ENCODE measurements at regions not wholly inside any gene's neighbourhood (a gene's known extent, or its start where the extent isn't known, plus 50 kb on each side); places are given as distances from the start of the nearest gene placed in this dataset.
"Not testable (repeated sequence)": the region's sequence is repeated elsewhere in the genome, so short reads cannot be mapped to it uniquely, and the experiment has no call there.

DNA sequence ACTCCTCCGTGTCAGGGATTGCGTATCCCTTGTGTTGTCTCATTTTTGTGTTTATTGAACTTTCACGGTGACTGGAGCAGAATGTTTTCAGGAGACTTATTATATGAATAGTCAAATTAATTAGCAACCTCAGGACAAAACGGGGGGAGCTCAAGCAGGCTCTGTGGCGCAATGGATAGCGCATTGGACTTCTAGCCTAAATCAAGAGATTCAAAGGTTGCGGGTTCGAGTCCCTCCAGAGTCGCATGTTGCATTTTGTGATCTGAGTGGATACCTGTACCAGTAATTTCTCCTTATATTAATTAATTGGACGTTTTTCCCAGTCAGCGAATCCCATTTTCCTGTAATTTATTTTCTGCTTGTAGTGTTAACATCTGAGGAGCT lies 89.1 kb upstream of the ZNF184 start:
- TF ChIP-seq, protein P1, sequence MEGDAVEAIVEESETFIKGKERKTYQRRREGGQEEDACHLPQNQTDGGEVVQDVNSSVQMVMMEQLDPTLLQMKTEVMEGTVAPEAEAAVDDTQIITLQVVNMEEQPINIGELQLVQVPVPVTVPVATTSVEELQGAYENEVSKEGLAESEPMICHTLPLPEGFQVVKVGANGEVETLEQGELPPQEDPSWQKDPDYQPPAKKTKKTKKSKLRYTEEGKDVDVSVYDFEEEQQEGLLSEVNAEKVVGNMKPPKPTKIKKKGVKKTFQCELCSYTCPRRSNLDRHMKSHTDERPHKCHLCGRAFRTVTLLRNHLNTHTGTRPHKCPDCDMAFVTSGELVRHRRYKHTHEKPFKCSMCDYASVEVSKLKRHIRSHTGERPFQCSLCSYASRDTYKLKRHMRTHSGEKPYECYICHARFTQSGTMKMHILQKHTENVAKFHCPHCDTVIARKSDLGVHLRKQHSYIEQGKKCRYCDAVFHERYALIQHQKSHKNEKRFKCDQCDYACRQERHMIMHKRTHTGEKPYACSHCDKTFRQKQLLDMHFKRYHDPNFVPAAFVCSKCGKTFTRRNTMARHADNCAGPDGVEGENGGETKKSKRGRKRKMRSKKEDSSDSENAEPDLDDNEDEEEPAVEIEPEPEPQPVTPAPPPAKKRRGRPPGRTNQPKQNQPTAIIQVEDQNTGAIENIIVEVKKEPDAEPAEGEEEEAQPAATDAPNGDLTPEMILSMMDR (conservative IDR thresholded peaks at IDR 0.05; ENCODE audit: control insufficient read depth, insufficient read depth, low read depth, low read length) = no peak
- DNase-seq (ENCODE audit: low read depth) = peak; percentile 28
- H3K4me3 ChIP-seq (ENCODE audit: control insufficient read depth, low read depth, low read length) = no peak overlapping the region

DNA sequence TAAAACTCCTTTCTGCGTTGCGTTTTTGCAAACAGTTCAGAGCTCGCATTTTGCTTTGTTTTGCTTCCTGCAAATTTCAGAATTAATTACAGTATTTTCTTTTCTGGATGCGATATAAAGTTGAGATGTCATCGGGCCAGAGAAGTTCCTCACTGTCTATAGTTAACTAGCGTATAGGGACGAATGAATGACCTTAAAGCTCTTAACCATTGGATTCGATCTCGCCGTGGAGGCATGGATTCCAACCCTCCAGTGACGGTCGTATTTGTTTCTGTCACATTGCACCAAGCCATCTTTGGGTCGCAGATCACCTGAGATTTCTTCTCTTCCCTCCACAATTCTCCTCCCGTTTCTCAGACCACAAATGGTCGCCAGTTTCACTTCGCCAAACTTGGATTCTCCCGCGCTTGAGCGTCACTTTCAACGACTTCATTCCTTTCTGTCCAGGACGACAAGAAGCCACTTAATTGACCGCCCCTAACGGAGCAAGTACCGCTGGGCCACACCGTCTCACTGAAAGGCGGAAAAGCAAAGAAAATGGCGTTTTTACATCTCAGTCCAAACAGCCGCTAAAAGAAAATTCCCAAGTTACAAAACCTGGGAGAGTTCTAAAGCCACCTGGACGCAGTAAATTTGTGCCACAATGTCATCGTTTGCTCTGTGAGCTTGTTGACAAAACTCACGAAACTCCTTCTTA lies 85.3 kb upstream of the ZNF184 start:
- no peak for DNase-seq (ENCODE audit: low read depth)
- peak overlapping the region; percentile 30 for H3K4me3 ChIP-seq (ENCODE audit: control insufficient read depth, low read depth, low read length)
- TF ChIP-seq, protein P1 (conservative IDR thresholded peaks at IDR 0.05; ENCODE audit: control insufficient read depth, insufficient read depth, low read depth, low read length) = no peak

DNA sequence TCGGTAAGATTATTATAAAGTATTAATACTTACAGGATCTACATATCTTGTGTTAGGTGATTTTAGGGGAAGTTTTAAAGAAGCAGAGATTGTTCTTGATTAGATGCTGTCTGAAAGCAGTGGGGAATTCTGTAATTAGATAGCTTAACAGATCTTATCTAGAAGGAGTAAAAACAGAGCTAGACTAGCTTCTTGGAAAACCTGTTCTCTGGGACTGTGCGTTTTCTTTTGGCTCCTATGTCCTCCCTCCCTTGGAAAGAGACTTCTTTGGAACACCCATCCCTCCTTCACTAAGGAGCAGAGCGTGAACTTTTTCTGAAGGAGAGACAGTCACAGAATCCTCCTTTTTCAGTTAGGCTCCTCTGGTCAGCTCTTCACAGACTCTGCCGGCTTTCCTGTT lies 83.5 kb upstream of the ZNF184 start:
- TF ChIP-seq, protein P1 (conservative IDR thresholded peaks at IDR 0.05; ENCODE audit: control insufficient read depth, insufficient read depth, low read depth, low read length) = no peak
- no peak overlapping the region for H3K4me3 ChIP-seq (ENCODE audit: control insufficient read depth, low read depth, low read length)
- no peak for DNase-seq (ENCODE audit: low read depth)

DNA sequence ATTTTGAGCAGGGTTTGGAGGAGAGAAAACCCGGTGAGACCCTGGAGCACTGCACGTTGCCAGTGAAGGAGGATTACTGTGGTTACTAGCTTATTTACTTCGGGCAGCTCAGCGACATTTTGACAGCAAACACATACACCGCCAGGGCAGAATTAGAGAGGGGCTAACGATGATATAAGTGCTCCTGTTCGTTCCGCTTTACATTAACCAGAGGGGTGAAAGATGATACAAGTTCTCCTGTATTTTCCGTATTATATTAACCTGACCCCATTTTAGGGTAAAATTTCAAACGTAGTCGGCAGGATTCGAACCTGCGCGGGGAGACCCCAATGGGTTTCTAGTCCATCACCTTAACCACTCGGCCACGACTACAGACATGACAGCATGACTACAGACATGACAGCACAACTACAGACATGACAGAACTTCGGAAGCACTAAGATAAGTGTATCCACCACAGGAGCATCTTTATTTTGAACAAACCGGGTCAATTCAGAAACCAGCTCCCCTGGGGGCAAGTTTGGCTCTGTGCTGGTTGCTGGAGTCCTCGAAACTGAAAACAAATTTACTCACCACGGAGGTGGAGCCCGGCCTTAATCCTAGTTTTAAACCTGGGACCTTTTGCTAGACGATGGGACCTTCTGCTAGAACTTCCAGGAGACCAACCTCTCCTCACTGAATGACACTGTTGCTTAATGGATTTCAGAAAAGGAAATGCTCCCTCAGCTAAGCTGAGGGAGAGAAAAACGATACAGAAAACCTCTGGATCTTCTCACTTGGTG lies 80.4 kb upstream of the ZNF184 start:
- peak; percentile 77 for DNase-seq (ENCODE audit: low read depth)
- H3K4me3 ChIP-seq (ENCODE audit: control insufficient read depth, low read depth, low read length) = peak overlapping the region; percentile 39
- TF ChIP-seq, protein P1 (conservative IDR thresholded peaks at IDR 0.05; ENCODE audit: control insufficient read depth, insufficient read depth, low read depth, low read length) = no peak

DNA sequence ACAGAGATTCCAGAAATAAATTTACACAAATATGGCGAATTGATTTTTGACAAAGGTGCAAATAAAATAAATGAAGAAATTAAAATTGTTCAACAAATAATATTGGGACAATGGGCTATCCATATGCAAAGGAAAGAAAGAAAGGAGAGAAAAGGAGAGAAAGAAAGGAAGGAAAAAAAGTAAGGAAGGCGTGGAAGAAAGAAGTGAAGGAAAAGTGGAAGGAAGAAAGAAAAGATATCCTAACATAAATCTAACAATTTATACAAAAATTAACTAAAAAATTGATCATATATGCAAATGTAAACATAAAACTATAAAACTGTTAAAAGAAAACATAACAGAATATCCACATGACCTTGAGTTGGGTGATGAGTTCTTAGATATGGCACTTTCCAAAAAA lies 78.7 kb upstream of the ZNF184 start:
- TF ChIP-seq, protein P1 (conservative IDR thresholded peaks at IDR 0.05; ENCODE audit: control insufficient read depth, insufficient read depth, low read depth, low read length) = no peak
- no peak overlapping the region for H3K4me3 ChIP-seq (ENCODE audit: control insufficient read depth, low read depth, low read length)
- no peak for DNase-seq (ENCODE audit: low read depth)

DNA sequence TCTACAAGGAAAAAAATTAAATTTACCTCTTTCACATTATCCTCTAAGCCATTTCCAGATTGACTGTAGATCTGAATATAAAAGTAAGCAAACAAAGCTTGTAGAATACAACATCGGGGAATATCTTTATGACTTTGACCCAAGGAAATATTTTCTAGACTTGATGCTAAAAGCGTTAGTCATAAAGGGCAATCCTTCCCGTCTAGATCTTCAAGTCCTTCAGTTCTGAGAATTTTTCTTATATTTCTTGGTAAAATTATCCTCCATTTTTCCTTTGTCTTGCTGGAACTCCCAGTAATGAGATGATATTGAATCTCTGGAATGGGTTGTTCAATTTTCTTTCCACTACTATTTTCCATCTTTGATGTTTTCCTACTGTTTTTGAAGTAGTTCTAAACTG lies 77.8 kb upstream of the ZNF184 start:
- H3K4me3 ChIP-seq (ENCODE audit: control insufficient read depth, low read depth, low read length) = no peak overlapping the region
- DNase-seq (ENCODE audit: low read depth) = no peak
- TF ChIP-seq, protein P1 (conservative IDR thresholded peaks at IDR 0.05; ENCODE audit: control insufficient read depth, insufficient read depth, low read depth, low read length) = no peak

DNA sequence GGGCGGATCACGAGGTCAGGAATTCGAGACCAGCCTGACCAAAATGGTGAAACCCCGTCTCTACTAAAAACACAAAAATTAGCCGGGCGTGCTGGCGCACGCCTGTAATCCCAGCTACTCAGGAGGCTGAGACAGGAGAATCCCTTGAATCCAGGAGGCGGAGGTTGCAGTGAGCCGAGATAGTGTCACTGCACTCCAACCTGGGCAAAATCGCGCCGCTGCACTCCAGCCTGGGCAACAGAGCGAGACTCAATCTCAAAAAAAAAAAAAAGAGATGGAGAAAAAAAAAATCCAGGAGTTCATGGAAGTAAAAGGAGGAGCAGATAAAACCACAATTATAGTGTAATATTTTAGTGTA lies 76.3 kb upstream of the ZNF184 start:
- DNase-seq (ENCODE audit: low read depth); H3K4me3 ChIP-seq (ENCODE audit: control insufficient read depth, low read depth, low read length): not testable (repeated sequence)

All from fibroblast of mammary gland (primary cell).